HG02884 (cell line): ENCODE measurements at regions not wholly inside any gene's neighbourhood (a gene's known extent, or its start where the extent isn't known, plus 50 kb on each side); places are given as distances from the start of the nearest gene placed in this dataset.
"Not testable (repeated sequence)": the region's sequence is repeated elsewhere in the genome, so short reads cannot be mapped to it uniquely, and the experiment has no call there.

Experiments
- ATAC-seq: cut with Tn5 transposase; IDR thresholded peaks from one replicate; pipeline ENCODE4 v1.9.1; 2021; ENCODE audit warnings: mild to moderate bottlenecking, moderate library complexity; ENCODE audit not compliant: unreplicated experiment

DNA sequence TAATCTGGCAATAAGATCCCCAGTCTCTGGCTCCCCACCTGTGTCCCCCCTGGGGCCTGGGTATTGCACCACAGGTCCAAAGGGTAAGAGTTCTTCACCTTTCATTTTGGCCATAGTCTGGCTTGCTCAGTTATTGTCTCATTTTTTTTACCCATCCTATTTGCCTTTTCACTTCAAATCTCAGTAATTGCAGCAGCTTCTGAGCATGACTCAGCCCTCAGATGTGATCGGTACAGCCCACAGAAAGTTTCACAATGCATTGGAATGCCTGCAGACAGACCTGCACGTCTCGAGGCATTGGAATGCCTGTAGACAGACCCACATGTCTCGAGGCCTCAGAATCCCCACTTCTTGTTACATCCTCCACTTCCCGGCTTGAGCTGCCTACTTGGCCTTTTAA is 173.6 kb downstream of the NUFIP1 start:
- ATAC-seq: no peak

DNA sequence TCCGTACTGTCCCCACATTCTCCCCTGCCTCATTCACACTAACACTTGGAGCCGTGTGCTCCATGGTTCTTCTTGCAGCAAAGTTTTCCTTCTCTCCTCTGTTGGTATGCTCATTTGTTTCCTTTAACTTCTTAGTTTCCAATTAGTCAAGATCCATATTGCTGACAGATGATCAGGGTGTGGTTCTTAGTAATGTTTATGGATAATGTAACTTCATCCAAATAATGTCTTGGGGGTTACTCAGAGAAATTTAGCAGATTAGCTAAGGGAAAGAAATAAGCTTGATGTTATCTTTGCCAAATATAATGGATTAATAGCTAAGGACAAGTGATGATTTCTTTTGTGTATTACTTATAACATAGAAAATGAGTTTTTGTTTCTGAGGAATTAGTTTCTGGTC is 174.4 kb downstream of the NUFIP1 start:
- ATAC-seq: no peak

- ATAC-seq: no peak
Measured at GRCh38 chr13:44814161-44814560, 175.1 kb downstream of the NUFIP1 start.

GRCh38 chr13:44812818-44813217 is 176.5 kb downstream of the NUFIP1 start:
- no peak for ATAC-seq

- no peak for ATAC-seq
Measured at GRCh38 chr13:44810061-44810840, 179.0 kb downstream of the NUFIP1 start.

DNA sequence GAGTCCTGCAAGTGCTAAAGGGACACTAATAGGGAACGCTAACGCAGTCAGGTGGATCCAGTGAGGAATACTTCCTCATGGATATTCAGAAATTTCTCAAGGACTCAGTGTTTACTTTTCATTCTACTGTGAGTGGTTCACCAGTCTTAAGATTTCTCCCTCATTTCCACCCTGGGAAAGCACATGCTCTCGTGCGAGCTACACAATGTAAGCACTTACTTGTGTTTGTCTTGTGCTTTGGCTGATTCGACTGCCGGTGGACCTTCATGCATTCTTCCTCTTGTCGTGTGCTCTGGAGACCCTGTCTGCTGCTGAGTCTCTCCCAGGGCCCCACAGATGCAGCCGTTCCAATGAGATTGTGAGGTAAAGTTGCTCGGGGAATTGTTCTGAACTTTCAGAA is 180.1 kb downstream of the NUFIP1 start:
- ATAC-seq: no peak

DNA sequence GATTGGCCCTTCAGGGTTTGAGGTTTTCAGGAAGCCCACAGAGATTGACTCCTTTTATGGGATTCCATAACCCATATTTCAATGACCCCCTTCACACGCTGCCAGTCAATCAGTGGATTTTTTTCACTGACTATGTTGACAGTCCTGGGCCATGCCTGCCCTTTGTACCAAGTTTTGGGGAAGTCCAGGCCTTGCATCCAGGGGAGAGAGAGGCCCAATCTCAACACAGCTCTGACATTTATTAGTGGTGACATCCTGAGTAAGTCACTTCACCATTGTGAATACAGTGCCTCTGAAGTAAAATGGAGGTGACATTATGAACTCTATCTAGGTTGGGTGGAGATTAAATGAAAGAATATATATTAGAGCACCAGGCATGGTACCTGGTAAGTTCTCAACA is 181.1 kb downstream of the NUFIP1 start:
- ATAC-seq: no peak

DNA sequence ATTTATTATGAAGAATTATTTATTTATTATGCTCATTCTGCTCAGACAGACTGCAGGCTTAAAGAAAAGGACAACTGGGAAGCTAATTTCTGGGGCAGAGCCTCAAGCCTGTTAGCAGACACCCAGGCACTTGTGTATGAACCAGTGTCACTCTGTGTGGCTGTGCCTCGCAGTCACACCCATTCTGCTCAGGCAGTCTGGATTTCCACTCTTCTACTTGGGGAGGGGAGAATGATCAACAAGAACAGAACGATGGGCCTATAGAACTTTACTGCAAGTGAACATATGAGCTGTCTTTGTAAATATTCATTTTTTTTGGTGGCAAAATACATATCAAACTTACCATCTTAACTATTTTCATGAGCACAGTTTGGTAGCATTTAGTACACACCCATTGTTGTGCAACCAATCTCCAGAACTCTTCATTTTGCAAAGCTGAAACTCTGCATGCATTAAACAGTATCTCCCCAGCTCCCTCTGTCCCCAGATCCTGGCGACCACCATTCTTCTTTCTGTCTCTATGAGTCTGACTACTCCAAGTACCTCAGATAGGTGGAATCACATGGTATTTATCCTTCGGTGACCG is 181.7 kb downstream of the NUFIP1 start:
- ATAC-seq: no peak

- no peak for ATAC-seq
Measured at GRCh38 chr13:44806826-44807225, 182.4 kb downstream of the NUFIP1 start.

DNA sequence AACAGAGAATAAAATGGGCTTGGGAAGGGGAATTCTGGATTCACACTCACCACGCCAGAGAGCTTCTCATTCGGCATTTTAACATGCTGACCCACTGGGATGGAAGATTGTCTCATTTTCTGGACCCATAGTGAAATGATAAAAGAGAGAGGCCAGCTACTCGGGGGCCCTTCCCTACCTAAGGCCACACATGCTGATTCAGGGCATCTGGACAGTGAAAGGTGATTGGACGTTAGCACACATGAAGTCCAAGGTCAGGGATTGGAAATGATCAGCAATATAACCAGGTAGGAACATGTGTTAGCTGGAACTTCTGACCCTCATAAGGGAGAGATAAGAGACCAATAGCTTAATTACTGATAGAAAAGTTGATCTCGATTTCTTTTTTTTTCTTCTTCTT is 183.7 kb downstream of the NUFIP1 start:
- no peak for ATAC-seq

GRCh38 chr13:44803390-44803789 is 185.9 kb downstream of the NUFIP1 start:
- ATAC-seq: no peak

DNA sequence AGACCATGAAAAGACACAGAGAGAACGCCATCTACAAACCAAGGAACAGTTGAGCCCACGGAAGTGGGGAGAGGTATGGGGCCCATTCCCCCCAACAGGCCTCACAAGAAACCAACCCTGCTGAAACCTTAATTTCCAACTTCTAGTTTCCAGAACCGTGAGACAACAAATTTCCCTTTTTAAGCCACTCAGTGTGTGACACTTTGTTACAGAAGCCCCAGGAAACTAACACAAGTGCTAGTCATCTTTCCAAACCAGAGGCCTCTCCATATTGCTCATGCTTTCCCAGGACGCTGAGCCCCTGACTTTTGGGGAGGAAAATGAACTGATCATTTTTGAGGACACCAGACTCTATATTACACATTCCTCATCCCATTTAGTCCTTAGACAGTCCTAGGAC is 186.8 kb downstream of the NUFIP1 start:
- no peak for ATAC-seq

DNA sequence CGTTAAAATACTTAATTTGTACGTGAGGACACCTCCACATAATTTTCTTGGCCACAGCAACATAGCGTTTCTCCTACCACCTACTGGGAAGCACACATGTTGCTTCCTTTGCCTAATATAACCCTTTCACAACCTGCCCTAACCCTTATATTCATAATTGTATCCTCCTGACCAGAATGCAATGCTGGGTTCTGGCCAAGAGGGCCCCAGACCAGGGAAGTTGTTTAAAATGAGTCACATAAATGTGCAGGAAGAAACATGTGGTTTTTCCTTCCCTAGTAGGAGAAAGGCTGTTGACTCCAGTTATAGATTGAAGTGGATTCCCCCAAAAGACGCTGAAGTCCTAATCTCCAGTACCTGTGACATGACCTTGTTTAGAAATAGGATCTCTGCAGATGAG is 187.3 kb downstream of the NUFIP1 start:
- ATAC-seq: no peak

DNA sequence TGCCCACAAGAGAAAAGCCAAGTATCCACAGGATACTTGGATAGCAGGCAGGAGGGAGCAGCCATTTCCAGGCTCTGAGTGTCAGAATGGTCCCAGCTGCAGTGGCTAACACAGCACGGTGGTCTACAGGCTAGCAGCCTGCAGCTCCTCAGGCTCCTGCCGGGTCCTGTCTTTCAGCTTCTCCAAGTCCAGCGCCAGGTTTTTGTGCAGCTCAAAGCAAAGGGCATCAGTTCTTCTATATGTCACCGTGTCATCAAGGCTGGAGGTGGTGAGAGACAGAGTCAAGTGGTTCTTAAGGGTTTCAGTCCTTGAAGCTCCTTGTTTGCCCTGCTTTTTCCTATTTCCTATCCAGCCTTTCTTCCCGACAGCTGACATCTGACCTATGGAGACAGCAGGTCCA is 188.6 kb downstream of the NUFIP1 start:
- no peak for ATAC-seq

GRCh38 chr13:44797685-44798084 is 191.6 kb downstream of the NUFIP1 start:
- ATAC-seq: no peak

DNA sequence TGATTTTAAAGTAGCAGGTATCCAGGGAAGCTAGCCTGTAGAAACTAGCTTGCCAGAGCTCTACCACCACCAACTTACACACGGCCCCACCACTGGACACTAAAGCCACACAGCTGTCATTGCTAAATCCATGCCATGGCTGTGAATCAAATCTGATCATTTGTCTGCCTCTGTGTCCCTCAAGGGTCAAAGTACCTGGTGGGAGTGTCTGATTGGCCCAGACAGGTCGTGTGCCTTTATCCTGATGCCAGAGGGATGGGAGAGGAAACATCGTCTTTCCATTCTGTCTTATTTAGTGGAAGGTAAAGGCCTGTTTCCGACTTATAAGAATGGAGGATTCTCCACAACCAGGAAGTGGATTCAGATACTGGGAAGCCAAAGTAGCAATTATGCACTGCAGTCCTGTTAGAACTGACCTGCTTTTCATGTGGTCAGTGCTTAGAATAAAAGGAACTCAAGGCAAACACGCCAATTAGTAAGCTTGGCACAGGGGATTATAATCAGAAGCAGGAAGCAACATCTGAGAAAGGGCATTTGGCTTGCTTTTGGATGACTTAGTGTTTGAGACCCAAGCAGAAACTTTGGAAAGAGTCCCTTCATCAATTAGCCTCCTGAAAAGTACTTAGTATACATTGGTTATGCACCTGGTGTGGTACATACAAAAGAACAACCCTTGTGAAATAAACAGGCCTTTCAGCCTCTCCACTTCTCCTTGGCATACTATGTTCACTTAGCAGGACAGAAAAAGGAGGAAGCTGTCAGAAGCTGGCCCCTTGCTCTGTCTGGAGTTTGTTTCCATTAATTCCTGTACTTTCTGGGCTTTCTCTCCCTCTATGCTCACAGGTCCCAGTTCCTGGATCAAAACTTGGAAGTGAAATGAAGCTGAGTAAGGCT is 192.4 kb downstream of the NUFIP1 start:
- no peak for ATAC-seq

GRCh38 chr13:44796039-44796438 is 193.2 kb downstream of the NUFIP1 start:
- ATAC-seq: not testable (repeated sequence)

GRCh38 chr13:44795176-44795575 is 194.1 kb downstream of the NUFIP1 start:
- ATAC-seq: no peak

DNA sequence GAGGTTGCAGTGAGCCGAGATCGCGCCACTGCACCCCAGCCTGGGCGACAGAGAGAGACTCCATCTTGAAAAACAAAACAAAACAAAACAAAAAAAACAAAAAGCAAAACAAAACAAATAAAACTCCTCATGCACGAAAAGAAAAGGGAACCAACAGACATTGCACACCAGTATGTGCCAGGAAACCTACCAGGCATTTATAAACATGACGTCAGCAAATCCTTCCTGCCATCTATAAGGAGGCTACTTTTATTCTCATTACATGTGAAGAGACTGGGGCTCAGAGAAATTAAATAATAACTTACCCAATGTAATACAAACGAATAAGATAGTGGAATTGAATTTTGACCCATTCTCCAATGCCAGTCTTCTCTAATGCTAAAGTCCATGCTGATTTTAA is 197.2 kb downstream of the NUFIP1 start:
- ATAC-seq: no peak

GRCh38 chr13:44790289-44790688 is 199.0 kb downstream of the NUFIP1 start:
- no peak for ATAC-seq

DNA sequence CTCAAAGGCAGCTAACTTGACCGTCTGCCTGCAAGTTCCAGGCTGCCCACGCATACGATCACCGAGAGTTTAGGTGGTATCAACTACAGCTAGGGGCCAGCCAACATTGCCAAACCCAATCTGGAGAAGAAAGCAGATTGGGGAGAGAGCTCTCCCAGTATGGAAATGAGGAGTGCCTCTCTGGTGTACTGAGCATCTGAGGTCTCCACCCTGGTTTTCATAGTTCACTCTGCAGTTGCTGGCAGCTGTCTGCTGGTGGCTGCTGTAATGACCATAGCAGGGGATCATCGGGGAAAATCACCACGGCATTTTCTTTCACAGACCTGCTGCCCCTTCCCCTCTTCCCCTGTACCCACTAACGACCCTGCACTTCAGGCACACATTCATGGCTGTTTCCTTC is 201.7 kb downstream of the NUFIP1 start:
- no peak for ATAC-seq

DNA sequence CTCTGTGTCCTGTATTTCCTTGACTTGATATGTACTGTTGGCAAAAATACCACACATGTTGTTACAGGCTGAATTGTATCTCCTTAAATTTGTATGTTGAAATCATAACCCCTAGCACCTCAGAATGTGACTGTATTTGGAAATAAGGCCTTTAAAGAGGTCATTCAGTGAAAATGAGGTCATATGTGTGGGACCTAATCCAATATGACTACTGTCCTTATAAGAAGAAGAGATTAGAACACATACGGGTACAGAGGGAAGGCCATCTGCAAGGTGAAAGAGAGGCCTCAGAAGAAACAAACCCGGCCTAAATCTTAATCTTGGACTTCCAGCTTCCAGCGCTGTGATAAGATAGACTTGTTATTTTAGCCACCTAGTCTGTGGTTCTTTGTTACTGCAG is 202.5 kb downstream of the NUFIP1 start:
- ATAC-seq: no peak
